NCI-H524 treated with DMSO at 0.1 percent for 48 hours (cell line): ENCODE measurements at regions not wholly inside any gene's neighbourhood (a gene's known extent, or its start where the extent isn't known, plus 50 kb on each side); places are given as distances from the start of the nearest gene placed in this dataset.
"Not testable (repeated sequence)": the region's sequence is repeated elsewhere in the genome, so short reads cannot be mapped to it uniquely, and the experiment has no call there.

Experiments
- DNase-seq: peaks from one replicate; lab custom pipeline; 2025; lab: John Stamatoyannopoulos, UW

- DNase-seq = no peak
Measured at GRCh38 chr21:14903172-14903865, 161.5 kb downstream of the NRIP1 start.

- no peak for DNase-seq
Measured at GRCh38 chr21:14901482-14901958, 163.3 kb downstream of the NRIP1 start.

GRCh38 chr21:14900611-14901010 is 164.2 kb downstream of the NRIP1 start:
- no peak for DNase-seq

- DNase-seq = no peak
Measured at GRCh38 chr21:14900058-14900457, 164.7 kb downstream of the NRIP1 start.

- DNase-seq = no peak
Measured at GRCh38 chr21:14895792-14896191, 169.0 kb downstream of the NRIP1 start.

- no peak for DNase-seq
Measured at GRCh38 chr21:14890141-14890540, 174.7 kb downstream of the NRIP1 start.

GRCh38 chr21:14889080-14889810 is 175.6 kb downstream of the NRIP1 start:
- DNase-seq = no peak

GRCh38 chr21:14888202-14888601 is 176.6 kb downstream of the NRIP1 start:
- no peak for DNase-seq

- no peak for DNase-seq
Measured at GRCh38 chr21:14886001-14886400, 178.8 kb downstream of the NRIP1 start.

GRCh38 chr21:14883351-14883750 is 181.4 kb downstream of the NRIP1 start:
- no peak for DNase-seq

GRCh38 chr21:14882545-14882944 is 182.3 kb downstream of the NRIP1 start:
- DNase-seq = not testable (repeated sequence)

- no peak for DNase-seq
Measured at GRCh38 chr21:14881863-14882499, 182.8 kb downstream of the NRIP1 start.

GRCh38 chr21:14880922-14881321 is 183.9 kb downstream of the NRIP1 start:
- no peak for DNase-seq

GRCh38 chr21:14879458-14879857 is 185.3 kb downstream of the NRIP1 start:
- DNase-seq = no peak

GRCh38 chr21:14878971-14879370 is 185.8 kb downstream of the NRIP1 start:
- no peak for DNase-seq

- DNase-seq = no peak
Measured at GRCh38 chr21:14877581-14878228, 187.1 kb downstream of the NRIP1 start.

- DNase-seq = no peak
Measured at GRCh38 chr21:14876524-14876840, 188.3 kb downstream of the NRIP1 start.

GRCh38 chr21:14875704-14876523 is 188.9 kb downstream of the NRIP1 start:
- DNase-seq = no peak

GRCh38 chr21:14875186-14875585 is 189.6 kb downstream of the NRIP1 start:
- no peak for DNase-seq

- DNase-seq = no peak
Measured at GRCh38 chr21:14874379-14874778, 190.4 kb downstream of the NRIP1 start.

GRCh38 chr21:14871861-14872260 is 192.9 kb downstream of the NRIP1 start:
- DNase-seq = no peak

- no peak for DNase-seq
Measured at GRCh38 chr21:14870853-14871149, 194.0 kb downstream of the NRIP1 start.
